ENCODE measurements at regions not wholly inside any gene's neighbourhood (a gene's known extent, or its start where the extent isn't known, plus 50 kb on each side); places are given as distances from the start of the nearest gene placed in this dataset.

- Mint-ChIP-seq H3K4me3 (no peak overlapping the region), H3K27me3 (no peaks in the 10 kb centered on the region), H3K4me1 (no peaks in the 10 kb centered on the region), H3K27ac (no peak overlapping the region), H3K36me3 (ENCODE audit: low read depth) (no peaks in the 10 kb centered on the region), H3K9me3 (no peaks in the 10 kb centered on the region)
- DNase-seq, result no peak
- CTCF ChIA-PET, result no interaction called here
- POLR2A ChIA-PET, result no interaction called here
Observed at GRCh38 chrX:10851809-10852208, 231.4 kb upstream of the MID1 start.

- H3K9me3 Mint-ChIP-seq, result no peaks in the 10 kb centered on the region
- ChIA-PET POLR2A (no interaction called here), CTCF (no interaction called here)
- no peak for DNase-seq
- no peaks in the 10 kb centered on the region for H3K27me3 Mint-ChIP-seq
- H3K27ac Mint-ChIP-seq, result no peak overlapping the region
- H3K4me1 Mint-ChIP-seq, result no peaks in the 10 kb centered on the region
- H3K36me3 Mint-ChIP-seq (ENCODE audit: low read depth), result no peaks in the 10 kb centered on the region
- H3K4me3 Mint-ChIP-seq, result no peak overlapping the region
Observed at GRCh38 chrX:10854594-10854993, 234.2 kb upstream of the MID1 start.

GRCh38 chrX:10855845-10856244 lies 235.5 kb upstream of the MID1 start:
- ChIA-PET POLR2A (no interaction called here), CTCF (no interaction called here)
- H3K36me3 Mint-ChIP-seq (ENCODE audit: low read depth), result no peaks in the 10 kb centered on the region
- H3K4me1 Mint-ChIP-seq, result no peaks in the 10 kb centered on the region
- DNase-seq, result no peak
- no peaks in the 10 kb centered on the region for H3K27me3 Mint-ChIP-seq
- no peaks in the 10 kb centered on the region for H3K9me3 Mint-ChIP-seq
- no peak overlapping the region for H3K27ac Mint-ChIP-seq
- H3K4me3 Mint-ChIP-seq, result no peak overlapping the region

GRCh38 chrX:10856797-10857196 lies 236.4 kb upstream of the MID1 start:
- H3K4me1 Mint-ChIP-seq, result no peaks in the 10 kb centered on the region
- no peaks in the 10 kb centered on the region for H3K9me3 Mint-ChIP-seq
- H3K27me3 Mint-ChIP-seq, result no peaks in the 10 kb centered on the region
- no peak for DNase-seq
- CTCF ChIA-PET, result no interaction called here
- POLR2A ChIA-PET, result no interaction called here
- H3K27ac Mint-ChIP-seq, result no peak overlapping the region
- H3K36me3 Mint-ChIP-seq (ENCODE audit: low read depth), result no peaks in the 10 kb centered on the region
- no peak overlapping the region for H3K4me3 Mint-ChIP-seq

GRCh38 chrX:10859353-10859752 lies 239.0 kb upstream of the MID1 start:
- H3K4me3 Mint-ChIP-seq, result no peak overlapping the region
- H3K27ac Mint-ChIP-seq, result no peak overlapping the region
- no peak for DNase-seq
- no peaks in the 10 kb centered on the region for H3K27me3 Mint-ChIP-seq
- POLR2A ChIA-PET, result no interaction called here
- H3K4me1 Mint-ChIP-seq, result no peaks in the 10 kb centered on the region
- CTCF ChIA-PET, result no interaction called here
- H3K36me3 Mint-ChIP-seq (ENCODE audit: low read depth), result no peaks in the 10 kb centered on the region
- H3K9me3 Mint-ChIP-seq, result no peaks in the 10 kb centered on the region

GRCh38 chrX:10875995-10876394 lies 235.1 kb upstream of the HCCS start:
- no peaks in the 10 kb centered on the region for H3K4me1 Mint-ChIP-seq
- H3K9me3 Mint-ChIP-seq, result no peaks in the 10 kb centered on the region
- no peak for DNase-seq
- ChIA-PET POLR2A (no interaction called here), CTCF (no interaction called here)
- no peak overlapping the region for H3K4me3 Mint-ChIP-seq
- no peaks in the 10 kb centered on the region for H3K27me3 Mint-ChIP-seq
- no peak overlapping the region for H3K27ac Mint-ChIP-seq
- no peaks in the 10 kb centered on the region for H3K36me3 Mint-ChIP-seq (ENCODE audit: low read depth)

- CTCF ChIA-PET, result no interaction called here
- no peak overlapping the region for H3K4me3 Mint-ChIP-seq
- H3K4me1 Mint-ChIP-seq, result no peaks in the 10 kb centered on the region
- H3K36me3 Mint-ChIP-seq (ENCODE audit: low read depth), result no peaks in the 10 kb centered on the region
- DNase-seq, result no peak
- H3K9me3 Mint-ChIP-seq, result peaks cover 3% of the 10 kb centered on the region
- no peaks in the 10 kb centered on the region for H3K27me3 Mint-ChIP-seq
- POLR2A ChIA-PET, result no interaction called here
- H3K27ac Mint-ChIP-seq, result no peak overlapping the region
Observed at GRCh38 chrX:10882484-10882883, 228.6 kb upstream of the HCCS start.

GRCh38 chrX:10884246-10884645 lies 226.9 kb upstream of the HCCS start:
- POLR2A ChIA-PET, result no interaction called here
- DNase-seq, result no peak
- Mint-ChIP-seq H3K27ac (no peak overlapping the region), H3K27me3 (no peaks in the 10 kb centered on the region), H3K4me3 (no peak overlapping the region), H3K9me3 (peaks cover 3% of the 10 kb centered on the region), H3K4me1 (no peaks in the 10 kb centered on the region), H3K36me3 (ENCODE audit: low read depth) (no peaks in the 10 kb centered on the region)
- CTCF ChIA-PET, result no interaction called here

- H3K27ac Mint-ChIP-seq, result no peak overlapping the region
- no peaks in the 10 kb centered on the region for H3K27me3 Mint-ChIP-seq
- DNase-seq, result no peak
- no peaks in the 10 kb centered on the region for H3K4me1 Mint-ChIP-seq
- H3K9me3 Mint-ChIP-seq, result no peaks in the 10 kb centered on the region
- CTCF ChIA-PET, result no interaction called here
- POLR2A ChIA-PET, result no interaction called here
- no peak overlapping the region for H3K4me3 Mint-ChIP-seq
- H3K36me3 Mint-ChIP-seq (ENCODE audit: low read depth), result no peaks in the 10 kb centered on the region
Observed at GRCh38 chrX:10892621-10893225, 218.4 kb upstream of the HCCS start.

GRCh38 chrX:10893366-10893765 lies 217.8 kb upstream of the HCCS start:
- no peak for DNase-seq
- Mint-ChIP-seq H3K9me3 (no peaks in the 10 kb centered on the region), H3K27me3 (no peaks in the 10 kb centered on the region), H3K27ac (no peak overlapping the region), H3K36me3 (ENCODE audit: low read depth) (no peaks in the 10 kb centered on the region), H3K4me1 (no peaks in the 10 kb centered on the region), H3K4me3 (no peak overlapping the region)
- ChIA-PET CTCF (no interaction called here), POLR2A (no interaction called here)

- no peak overlapping the region for H3K27ac Mint-ChIP-seq
- POLR2A ChIA-PET, result no interaction called here
- H3K4me1 Mint-ChIP-seq, result no peaks in the 10 kb centered on the region
- H3K27me3 Mint-ChIP-seq, result no peaks in the 10 kb centered on the region
- no peaks in the 10 kb centered on the region for H3K36me3 Mint-ChIP-seq (ENCODE audit: low read depth)
- no peak overlapping the region for H3K4me3 Mint-ChIP-seq
- no peak for DNase-seq
- CTCF ChIA-PET, result no interaction called here
- no peaks in the 10 kb centered on the region for H3K9me3 Mint-ChIP-seq
Observed at GRCh38 chrX:10893976-10894375, 217.2 kb upstream of the HCCS start.

- Mint-ChIP-seq H3K4me3 (no peak overlapping the region), H3K27ac (no peak overlapping the region), H3K4me1 (no peaks in the 10 kb centered on the region), H3K27me3 (no peaks in the 10 kb centered on the region), H3K36me3 (ENCODE audit: low read depth) (no peaks in the 10 kb centered on the region), H3K9me3 (no peaks in the 10 kb centered on the region)
- ChIA-PET CTCF (no interaction called here), POLR2A (no interaction called here)
- no peak for DNase-seq
Observed at GRCh38 chrX:10897768-10898167, 213.4 kb upstream of the HCCS start.

- Mint-ChIP-seq H3K9me3 (peaks cover 4% of the 10 kb centered on the region), H3K27ac (no peak overlapping the region), H3K36me3 (ENCODE audit: low read depth) (no peaks in the 10 kb centered on the region), H3K4me3 (no peak overlapping the region), H3K27me3 (no peaks in the 10 kb centered on the region), H3K4me1 (no peaks in the 10 kb centered on the region)
- CTCF ChIA-PET, result no interaction called here
- POLR2A ChIA-PET, result no interaction called here
- no peak for DNase-seq
Observed at GRCh38 chrX:10900585-10901289, 210.4 kb upstream of the HCCS start.

GRCh38 chrX:10901290-10901633 lies 209.9 kb upstream of the HCCS start:
- Mint-ChIP-seq H3K27ac (no peak overlapping the region), H3K36me3 (ENCODE audit: low read depth) (no peaks in the 10 kb centered on the region), H3K9me3 (peaks cover 4% of the 10 kb centered on the region), H3K4me3 (no peak overlapping the region), H3K4me1 (no peaks in the 10 kb centered on the region), H3K27me3 (no peaks in the 10 kb centered on the region)
- DNase-seq, result no peak
- POLR2A ChIA-PET, result no interaction called here
- CTCF ChIA-PET, result no interaction called here

All from activated CD4-positive, alpha-beta memory T cell treated with anti-CD3 and anti-CD28 coated beads, Interleukin-2, amount 10 ng/mL, durations not matched to agents 7 days and 5 days (primary cell).